HG02759 (cell line): ENCODE measurements at regions not wholly inside any gene's neighbourhood (a gene's known extent, or its start where the extent isn't known, plus 50 kb on each side); places are given as distances from the start of the nearest gene placed in this dataset.

Source experiments
- ATAC-seq: cut with Tn5 transposase; IDR thresholded peaks from one replicate; pipeline ENCODE4 v1.9.1; 2021; ENCODE audit warnings: mild to moderate bottlenecking, moderate library complexity; ENCODE audit not compliant: unreplicated experiment

GRCh38 chr12:90062799-90063198 lies 354.2 kb upstream of the ATP2B1 start:
- no peak for ATAC-seq

GRCh38 chr12:90061809-90062208 lies 353.2 kb upstream of the ATP2B1 start:
- ATAC-seq = no peak

- no peak for ATAC-seq
These were observed 351.4 kb upstream of the ATP2B1 start for GRCh38 chr12:90060031-90060430.

- ATAC-seq = no peak
These were observed 350.1 kb upstream of the ATP2B1 start for GRCh38 chr12:90058704-90059103.

- ATAC-seq = no peak
These were observed 346.4 kb upstream of the ATP2B1 start for GRCh38 chr12:90055071-90055470.

- no peak for ATAC-seq
These were observed 340.3 kb upstream of the ATP2B1 start for GRCh38 chr12:90048918-90049317.

- ATAC-seq = no peak
These were observed 336.9 kb upstream of the ATP2B1 start for GRCh38 chr12:90045559-90045958.

- ATAC-seq = no peak
These were observed 335.4 kb upstream of the ATP2B1 start for GRCh38 chr12:90044069-90044468.

GRCh38 chr12:90042920-90043641 lies 334.4 kb upstream of the ATP2B1 start:
- ATAC-seq = no peak

- no peak for ATAC-seq
These were observed 329.7 kb upstream of the ATP2B1 start for GRCh38 chr12:90038289-90038688.

- no peak for ATAC-seq
These were observed 329.1 kb upstream of the ATP2B1 start for GRCh38 chr12:90037740-90038139.

GRCh38 chr12:90036637-90037036 lies 328.0 kb upstream of the ATP2B1 start:
- ATAC-seq = no peak

GRCh38 chr12:90030726-90031125 lies 322.1 kb upstream of the ATP2B1 start:
- no peak for ATAC-seq

- ATAC-seq = no peak
These were observed 320.7 kb upstream of the ATP2B1 start for GRCh38 chr12:90029317-90029716.

- no peak for ATAC-seq
These were observed 320.0 kb upstream of the ATP2B1 start for GRCh38 chr12:90028635-90029051.

- no peak for ATAC-seq
These were observed 319.4 kb upstream of the ATP2B1 start for GRCh38 chr12:90027889-90028634.

- no peak for ATAC-seq
These were observed 318.4 kb upstream of the ATP2B1 start for GRCh38 chr12:90027041-90027440.

GRCh38 chr12:90026516-90026915 lies 317.9 kb upstream of the ATP2B1 start:
- no peak for ATAC-seq

- ATAC-seq = no peak
These were observed 315.6 kb upstream of the ATP2B1 start for GRCh38 chr12:90024262-90024661.

GRCh38 chr12:90023207-90023900 lies 314.7 kb upstream of the ATP2B1 start:
- ATAC-seq = no peak

GRCh38 chr12:90021795-90022440 lies 313.3 kb upstream of the ATP2B1 start:
- ATAC-seq = no peak
